ENCODE measurements at regions not wholly inside any gene's neighbourhood (a gene's known extent, or its start where the extent isn't known, plus 50 kb on each side); places are given as distances from the start of the nearest gene placed in this dataset.

GRCh38 chr5:91532779-91533178 lies 149.7 kb upstream of the ARRDC3 start:
- POLR2A ChIA-PET = no interaction called here
- CTCF ChIA-PET = interaction anchor here (0.6 kb wide), 1 partner anchor 347 kb away, joined by 4 read pairs; no protein-coding TSS in a partner anchor
- dilution Hi-C loops (cut with MboI; ENCODE audit: extremely low pct_ligation_motif_present, low sequenced_read_pairs) = no loop called here

More at GRCh38 chr5:91532779-91533178, 149.7 kb upstream of the ARRDC3 start:
- no peak overlapping the region for H3K4me3 ChIP-seq (replicated peaks in 1 of 3; ENCODE audit: insufficient read depth in 1 of 3, low read depth in 1 of 3, low read length in 3 of 3)
- no TSS peak for BruUV-seq (replicated peaks)
- no peaks in the 10 kb centered on the region for H3K36me3 ChIP-seq (ENCODE audit: control insufficient read depth in 2 of 2, extremely low read depth in 1 of 2, insufficient read depth in 2 of 2, low read length in 2 of 2)
- DNase-seq (ENCODE audit: low read depth, low spot score) (no peak), FAIRE-seq (no peak)
- intact Hi-C loops (cut with micrococcal nuclease) = no loop called here
- no peaks in the 10 kb centered on the region for H3K4me1 ChIP-seq (ENCODE audit: control insufficient read depth, extremely low read depth, insufficient read depth, low read length)
- H2AFZ ChIP-seq (ENCODE audit: low read depth, low read length) = no peak overlapping the region
- H3K9me1 ChIP-seq (replicated peaks; ENCODE audit: control insufficient read depth, extremely low read depth, insufficient read depth, low read length) = no peaks in the 10 kb centered on the region
- H3K4me2 ChIP-seq (ENCODE audit: insufficient read depth, low read length) = no peak overlapping the region
- no peak overlapping the region for H3K9ac ChIP-seq (replicated peaks; ENCODE audit: extremely low read depth, insufficient read depth, low read length)
- no peak overlapping the region for H3K27ac ChIP-seq (ENCODE audit: insufficient read depth, low read depth, low read length)
- TF ChIP-seq POLR2A (IDR thresholded peaks at IDR 0.05; ENCODE audit: low read depth, low read length) = no peak
- TF ChIP-seq CTCF (IDR thresholded peaks at IDR 0.05; ENCODE audit: extremely low read depth in 1 of 2, insufficient read depth in 1 of 2, low read depth in 1 of 2, low read length in 2 of 2) = no peak
- no peak for TF ChIP-seq FOS (IDR thresholded peaks at IDR 0.05; ENCODE audit: borderline replicate concordance, insufficient read depth, low read length)
- TF ChIP-seq MAX (IDR thresholded peaks at IDR 0.05; ENCODE audit: insufficient read depth, insufficient read length) = no peak
- no peak for TF ChIP-seq EZH2 (IDR thresholded peaks at IDR 0.05; ENCODE audit: borderline replicate concordance, low read depth, low read length, severe bottlenecking)
- no peak for TF ChIP-seq POLR2AphosphoS5 (IDR thresholded peaks at IDR 0.05; ENCODE audit: insufficient read depth, low read depth, low read length)
- TF ChIP-seq GATA2 (IDR thresholded peaks at IDR 0.05; ENCODE audit: insufficient read depth, insufficient read length, low read depth, low read length) = no peak
- no peak for TF ChIP-seq MYC (IDR thresholded peaks at IDR 0.05; ENCODE audit: low read depth, low read length)
- TF ChIP-seq JUN (IDR thresholded peaks at IDR 0.05; ENCODE audit: borderline replicate concordance, insufficient read depth, insufficient read length, low read depth) = no peak
- H3K9me3 ChIP-seq (replicated peaks; ENCODE audit: control insufficient read depth, insufficient read depth, low read length) = no peaks in the 10 kb centered on the region
- no peaks in the 10 kb centered on the region for H3K79me2 ChIP-seq (ENCODE audit: control insufficient read depth, insufficient read depth, low read length)
- no peaks in the 10 kb centered on the region for H3K27me3 ChIP-seq (ENCODE audit: control insufficient read depth in 2 of 2, insufficient read depth in 2 of 2, low read length in 2 of 2)
- H4K20me1 ChIP-seq (replicated peaks; ENCODE audit: control insufficient read depth, extremely low read depth, insufficient read depth, low read length) = no peaks in the 10 kb centered on the region

Measured in endothelial cell of umbilical vein (primary cell).